GM21825 (cell line): ENCODE measurements at regions not wholly inside any gene's neighbourhood (a gene's known extent, or its start where the extent isn't known, plus 50 kb on each side); places are given as distances from the start of the nearest gene placed in this dataset.

ENCODE experiments used
- ATAC-seq: cut with Tn5 transposase; IDR thresholded peaks from one replicate; pipeline ENCODE4 v1.9.1; 2021; ENCODE audit warnings: mild to moderate bottlenecking, moderate library complexity; ENCODE audit not compliant: unreplicated experiment

DNA sequence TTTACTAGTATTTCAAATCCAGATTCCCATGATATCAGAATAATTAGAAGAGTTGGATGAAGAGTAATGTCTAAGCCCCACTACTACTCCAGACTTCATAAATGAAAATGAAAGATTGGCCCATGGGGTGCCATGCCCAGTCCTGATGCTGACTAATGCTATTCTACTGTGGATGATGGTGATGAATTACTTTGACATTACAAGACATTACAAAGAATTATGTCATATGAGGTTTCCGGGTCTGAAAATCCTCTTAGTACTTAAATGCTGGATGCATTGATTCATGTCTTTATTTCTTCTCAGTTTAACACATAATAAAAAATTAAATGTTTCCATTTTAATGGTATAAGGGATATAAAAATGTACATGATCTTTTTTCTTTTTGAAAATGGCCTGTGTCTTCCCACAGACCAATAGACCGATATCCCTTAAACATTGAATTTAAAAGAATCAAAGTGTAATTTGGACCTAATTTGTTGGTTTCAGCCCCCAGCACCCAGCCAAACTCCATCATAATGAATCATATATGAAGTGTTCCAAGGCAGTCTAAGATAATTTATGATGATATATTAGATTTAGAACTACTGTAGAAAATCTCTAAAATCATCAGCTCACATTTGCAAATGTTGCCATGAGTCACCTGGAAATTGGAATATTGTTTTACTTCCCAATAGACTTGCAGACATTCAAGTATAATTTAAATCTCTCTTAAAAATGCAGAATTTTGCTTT, 223.6 kb upstream of the SGCD start:
- ATAC-seq: no peak

DNA sequence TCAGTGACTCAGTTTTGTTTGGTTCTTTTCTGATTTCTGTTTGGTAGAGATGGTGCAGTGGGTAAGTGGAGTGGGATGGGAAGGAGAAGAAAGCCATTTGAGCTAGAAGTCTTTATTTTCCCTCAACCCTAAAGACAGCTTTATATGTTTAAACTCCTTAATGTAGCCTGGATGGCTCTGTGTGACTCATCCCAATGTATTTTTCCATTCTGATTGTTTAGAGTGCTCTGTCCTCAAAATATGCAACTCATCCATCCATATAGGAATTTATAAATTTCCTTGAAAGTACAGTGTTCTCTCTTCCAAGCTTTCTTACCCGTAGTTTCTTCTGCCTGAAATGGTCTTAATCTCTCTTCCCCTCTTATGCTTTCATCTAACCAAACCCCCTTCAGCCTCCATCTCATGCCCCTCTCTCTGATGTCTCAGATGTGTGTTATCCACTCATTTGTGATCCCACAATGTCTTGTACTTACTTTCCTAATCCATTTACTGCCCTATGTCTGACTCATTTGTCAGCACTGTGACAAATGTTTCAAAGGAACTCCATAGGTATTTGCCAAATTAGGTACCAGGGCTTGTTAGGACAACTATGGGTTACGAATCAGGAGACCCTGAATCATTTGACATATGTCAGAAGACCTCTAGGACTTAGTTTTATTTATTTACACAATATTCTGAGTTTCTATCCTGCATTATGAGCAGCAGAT, 217.5 kb upstream of the SGCD start:
- ATAC-seq: no peak

DNA sequence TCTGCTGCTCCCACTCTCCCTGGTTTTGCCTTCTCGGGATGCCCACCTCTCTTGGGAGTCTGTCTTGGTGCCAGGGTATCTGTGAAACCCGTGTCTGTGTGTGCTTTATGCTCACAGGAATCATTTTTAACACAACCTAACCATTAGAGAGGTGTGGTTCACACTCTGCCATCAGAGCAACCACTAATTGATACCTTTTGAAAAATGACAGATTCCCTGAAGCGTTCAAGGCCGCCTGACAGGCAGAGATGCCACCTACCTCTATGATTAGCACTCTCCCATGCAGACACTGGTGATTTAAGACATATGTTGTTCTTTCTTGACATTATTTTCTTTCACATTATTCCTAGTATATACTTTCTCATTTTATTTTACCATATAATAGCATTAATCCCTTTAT, 207.3 kb upstream of the SGCD start:
- ATAC-seq: no peak

DNA sequence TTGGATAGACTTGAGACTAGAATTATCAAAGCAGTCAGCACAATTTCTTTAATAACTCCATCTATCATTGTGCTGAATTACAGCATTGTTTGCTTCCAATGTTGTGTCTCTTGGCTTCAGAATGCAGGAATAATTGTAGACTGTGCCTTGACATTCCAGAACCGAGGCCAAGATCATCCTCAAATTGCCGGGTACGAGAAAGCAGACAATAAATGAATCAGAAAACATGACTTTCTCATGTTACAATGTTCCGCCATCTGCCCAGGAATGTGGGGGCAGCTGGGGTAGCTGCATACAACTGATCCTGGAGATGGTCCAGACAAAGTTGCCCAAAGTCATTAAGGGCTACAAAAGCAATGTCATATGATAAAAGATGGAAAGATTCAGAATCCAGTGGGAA, 206.2 kb upstream of the SGCD start:
- no peak for ATAC-seq

- no peak for ATAC-seq
Measured at GRCh38 chr5:156121234-156121633, 205.7 kb upstream of the SGCD start.

GRCh38 chr5:156121882-156122281, 205.1 kb upstream of the SGCD start:
- no peak for ATAC-seq

DNA sequence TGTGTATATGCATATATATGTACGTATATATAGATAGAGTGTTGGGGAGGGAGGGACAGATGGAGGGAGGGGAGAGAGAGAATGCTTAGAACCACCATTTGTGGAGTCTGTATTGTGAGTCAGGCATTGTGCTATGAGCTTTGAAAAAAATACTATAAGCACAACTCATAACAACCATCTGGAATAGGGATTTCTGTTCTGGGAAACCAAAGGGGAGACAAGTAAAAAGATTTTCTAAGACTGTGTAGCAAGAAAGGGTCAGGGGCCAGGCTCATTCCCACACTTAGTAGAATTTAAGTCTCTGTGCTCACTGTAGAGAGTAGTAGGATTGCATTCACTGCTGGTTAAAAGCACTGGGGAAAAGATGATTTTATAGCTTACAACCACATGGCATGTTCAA, 202.3 kb upstream of the SGCD start:
- no peak for ATAC-seq

DNA sequence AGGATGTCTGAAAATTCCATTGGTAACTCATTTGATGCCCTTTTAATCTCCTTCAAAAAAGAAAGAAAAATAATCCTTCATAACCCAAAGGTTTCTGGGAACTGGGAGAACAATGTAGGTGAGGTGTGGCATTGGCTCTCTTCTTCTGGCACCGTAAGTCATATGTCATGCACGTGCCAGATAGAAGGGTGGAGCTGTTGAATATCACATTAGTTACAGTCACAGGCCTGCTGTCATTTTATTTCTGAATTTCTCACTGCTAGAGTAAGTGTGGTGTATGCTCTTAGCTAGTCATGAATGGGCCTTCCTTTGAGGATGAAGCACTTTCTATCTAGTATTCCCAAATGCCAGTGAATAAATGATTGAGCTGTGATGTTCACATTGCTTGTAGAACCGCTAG, 201.8 kb upstream of the SGCD start:
- no peak for ATAC-seq

- no peak for ATAC-seq
Measured at GRCh38 chr5:156126716-156127115, 200.2 kb upstream of the SGCD start.

DNA sequence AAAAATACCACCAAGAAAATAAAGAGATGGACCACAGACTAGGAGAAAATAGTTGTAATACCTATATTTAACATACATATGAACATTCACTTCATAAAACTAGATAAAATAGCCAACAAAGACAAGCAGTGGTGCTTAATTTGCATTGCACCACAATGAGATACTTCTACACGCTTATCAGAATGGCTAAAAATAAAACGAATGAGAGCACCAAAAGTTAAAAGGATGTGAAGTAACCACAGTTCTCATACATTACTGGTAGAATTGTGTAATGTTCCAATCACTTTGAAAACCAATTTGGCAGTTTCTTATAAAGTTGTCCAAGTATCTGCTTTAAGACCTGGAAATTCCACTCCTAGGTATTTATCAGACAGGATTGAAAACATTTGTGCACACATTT, 198.9 kb upstream of the SGCD start:
- no peak for ATAC-seq

DNA sequence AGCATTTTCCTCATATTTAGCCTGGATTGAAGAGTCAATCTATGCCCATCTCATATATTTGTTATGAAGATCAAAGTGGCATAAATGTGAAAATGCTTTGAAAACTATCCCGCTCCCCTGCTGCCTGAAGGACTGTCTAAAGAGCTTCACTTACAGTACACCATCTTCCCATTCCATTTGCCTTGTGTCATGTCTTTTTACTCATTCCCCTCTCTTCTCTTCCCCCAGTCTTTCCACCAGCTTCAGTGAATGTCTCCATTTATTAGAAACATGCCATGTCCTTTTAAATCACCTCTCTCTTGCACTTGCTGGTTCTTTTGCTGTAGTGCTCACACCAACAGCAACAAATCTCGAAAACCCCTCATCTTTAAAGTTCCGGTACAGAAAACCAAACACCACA, 192.7 kb upstream of the SGCD start:
- no peak for ATAC-seq

DNA sequence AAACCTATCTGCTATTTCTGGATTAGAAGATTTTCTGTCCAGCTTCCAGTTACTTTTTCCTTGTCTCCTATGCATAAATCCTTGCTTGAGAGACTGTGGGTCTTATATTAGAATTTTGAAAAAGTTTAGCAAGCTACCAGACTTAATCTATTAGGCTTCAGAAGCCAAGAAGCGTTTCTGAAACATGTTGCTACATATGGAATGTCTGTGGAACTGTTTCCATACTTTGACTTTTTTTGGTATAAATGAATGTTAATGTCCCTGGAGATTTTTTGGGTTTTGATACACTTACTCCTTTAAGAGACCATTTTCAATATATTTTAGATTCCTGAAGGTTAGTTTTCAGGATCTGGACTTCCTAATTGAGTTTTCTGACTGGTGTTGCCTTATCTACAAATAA, 191.4 kb upstream of the SGCD start:
- no peak for ATAC-seq

DNA sequence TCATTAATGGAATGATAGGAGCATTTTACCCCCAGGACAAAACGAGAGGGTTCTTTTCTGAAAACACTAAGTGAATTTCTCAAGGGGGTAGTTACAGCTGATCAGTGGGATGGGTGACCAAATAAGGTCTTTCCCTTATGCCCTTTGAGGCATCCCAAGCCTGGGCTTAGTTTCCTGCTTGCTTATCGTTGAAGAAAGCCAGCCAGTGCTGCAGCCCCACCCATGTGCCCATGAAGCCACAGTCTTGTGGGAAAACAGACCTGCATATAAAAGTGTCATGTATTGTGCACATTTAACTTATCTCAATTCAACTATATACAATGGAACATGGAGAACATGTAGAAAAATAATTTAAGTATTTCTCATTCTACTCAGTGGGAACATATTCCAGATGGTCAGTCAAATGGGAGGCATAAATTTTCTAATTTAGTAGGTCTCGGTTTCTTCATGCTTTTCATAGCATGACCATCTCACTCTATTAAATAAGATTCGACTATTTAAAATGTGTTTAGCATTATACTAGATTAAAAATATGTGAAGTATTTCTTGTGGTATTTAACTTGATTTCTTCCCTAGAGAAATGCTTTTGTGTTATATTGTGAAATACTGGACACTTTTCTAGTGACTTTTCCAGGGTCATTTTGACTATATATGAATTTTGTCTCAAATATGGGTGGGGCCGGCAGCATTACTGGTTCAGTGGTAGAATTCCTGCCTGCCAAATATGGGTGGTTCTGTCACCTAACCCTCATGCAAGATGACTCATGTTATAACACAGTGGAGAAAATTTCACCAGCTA, 189.7 kb upstream of the SGCD start:
- no peak for ATAC-seq

GRCh38 chr5:156142867-156143266, 184.1 kb upstream of the SGCD start:
- no peak for ATAC-seq

DNA sequence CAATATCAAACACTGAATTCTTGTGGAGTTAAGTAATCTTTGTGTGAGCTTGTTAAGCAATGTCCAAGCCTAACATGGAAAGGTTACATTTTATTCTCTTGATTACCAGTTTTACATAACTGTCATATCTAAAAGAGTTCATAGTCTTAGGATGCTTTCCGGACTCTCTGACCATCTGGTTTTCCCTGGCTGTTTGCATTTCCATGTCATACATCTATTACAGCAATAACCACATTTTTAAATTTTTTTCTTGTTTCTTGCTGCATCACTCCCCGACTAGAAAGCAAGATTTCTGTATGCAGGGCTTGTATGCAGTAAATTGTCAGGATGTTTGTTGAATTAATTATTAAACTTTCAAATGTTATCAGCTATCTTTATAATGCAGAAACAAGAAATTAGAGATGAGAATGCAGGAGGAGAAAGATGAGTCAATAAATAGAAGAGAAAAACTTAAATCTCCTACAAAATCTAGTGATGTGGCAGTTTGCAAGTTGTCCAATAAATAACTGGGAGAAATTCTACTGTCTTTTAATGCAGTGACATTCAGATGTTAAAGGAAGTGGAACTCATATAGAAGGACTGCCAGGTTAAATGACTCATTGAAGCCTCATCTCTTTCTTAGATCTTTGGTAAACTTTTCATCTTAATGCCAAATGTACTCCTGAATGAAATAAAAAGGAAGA, 179.6 kb upstream of the SGCD start:
- no peak for ATAC-seq

DNA sequence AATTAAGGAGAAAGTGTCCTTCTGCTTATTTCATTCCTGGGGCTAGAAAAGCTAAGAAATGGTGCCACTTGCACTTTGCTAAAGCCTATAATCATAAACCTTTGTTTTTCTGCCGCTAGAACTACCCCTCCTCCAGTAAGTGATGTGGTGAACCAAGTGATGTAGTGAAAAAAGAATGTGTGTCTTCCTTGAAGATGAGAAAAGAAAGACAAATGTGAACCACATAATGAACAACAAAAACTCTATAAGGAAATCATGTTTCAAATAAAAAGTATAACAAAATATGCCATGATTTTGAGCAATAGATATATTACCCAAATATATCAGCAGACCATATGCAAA, 179.0 kb upstream of the SGCD start:
- ATAC-seq: no peak

- no peak for ATAC-seq
Measured at GRCh38 chr5:156148301-156148700, 178.7 kb upstream of the SGCD start.

GRCh38 chr5:156149213-156149612, 177.8 kb upstream of the SGCD start:
- no peak for ATAC-seq

DNA sequence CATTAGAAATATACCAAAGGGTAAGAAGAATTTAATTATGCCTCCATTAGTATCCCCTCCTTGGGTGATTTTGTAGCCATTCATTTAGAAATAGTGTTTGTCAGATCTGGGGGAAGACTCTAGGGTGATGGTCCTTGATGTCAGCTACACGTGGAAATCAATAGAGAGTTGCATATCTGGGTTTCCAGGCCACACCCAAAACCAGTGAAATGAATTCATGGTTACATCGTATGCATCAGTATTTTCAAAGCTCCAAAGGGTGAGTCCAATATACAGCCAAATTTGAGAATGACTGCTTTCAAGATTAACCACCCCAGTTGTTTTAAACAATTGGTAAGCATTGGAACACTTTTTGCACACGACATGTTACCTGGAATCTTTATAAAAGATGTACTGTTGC, 173.4 kb upstream of the SGCD start:
- ATAC-seq: no peak

- ATAC-seq: no peak
Measured at GRCh38 chr5:156154757-156155156, 172.2 kb upstream of the SGCD start.

DNA sequence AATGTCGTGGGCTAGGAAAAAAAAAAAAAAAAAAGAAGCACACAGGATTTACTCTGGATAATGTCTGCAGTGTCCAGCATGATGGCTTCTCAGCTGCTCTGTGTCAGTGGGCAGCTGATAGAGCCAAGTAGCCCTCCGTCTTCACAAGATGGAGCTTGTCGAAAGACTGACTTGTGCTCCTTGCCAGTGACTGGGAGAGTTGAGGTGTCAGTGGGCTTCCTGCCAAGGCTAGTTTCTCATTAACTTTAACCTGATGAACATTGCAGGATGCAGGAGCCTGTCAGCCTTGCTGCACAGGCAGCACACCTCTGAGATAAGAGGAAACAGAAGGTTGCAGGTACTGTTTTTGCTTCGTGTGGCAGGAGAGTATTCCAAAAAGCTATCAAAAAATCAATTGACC, 171.4 kb upstream of the SGCD start:
- ATAC-seq: no peak

GRCh38 chr5:156164306-156164705, 162.7 kb upstream of the SGCD start:
- no peak for ATAC-seq
